ELF-1 (cell line): ENCODE measurements at regions not wholly inside any gene's neighbourhood (a gene's known extent, or its start where the extent isn't known, plus 50 kb on each side); places are given as distances from the start of the nearest gene placed in this dataset.

ENCODE experiments used
- DNase-seq: peaks from one replicate; pipeline ENCODE4 v3.0.0-alpha.2; 2016; ENCODE audit warnings: low read depth, low spot score

GRCh38 chr10:31583293-31583692 is 264.3 kb downstream of the ZEB1 start:
- no peak for DNase-seq

- DNase-seq = peak; percentile 49
Observed at GRCh38 chr10:31582365-31583052, 263.5 kb downstream of the ZEB1 start.

GRCh38 chr10:31581741-31582323 is 262.8 kb downstream of the ZEB1 start:
- DNase-seq = peak; percentile 41

- no peak for DNase-seq
Observed at GRCh38 chr10:31580646-31581045, 261.6 kb downstream of the ZEB1 start.
